Neural cell (in vitro differentiated cells): ENCODE measurements at regions not wholly inside any gene's neighbourhood (a gene's known extent, or its start where the extent isn't known, plus 50 kb on each side); places are given as distances from the start of the nearest gene placed in this dataset.
A peak's percentile ranks its signal among the peaks of the same experiment; 100 is the strongest.

Experiments used
- H2AFZ ChIP-seq: fragments of 200-600, 300-800 bp; sonication (generic), shearing (Covaris generic); 2 replicates; pipeline ENCODE4 v1.6.0; 2014; ENCODE audit warnings: low read depth, mild to moderate bottlenecking, antibody characterized with exemption, low read length, moderate library complexity
- H3F3A ChIP-seq: fragments of 200-600 bp; shearing (Covaris generic); 2 replicates; pipeline ENCODE4 v1.6.1; 2016; ENCODE audit warnings: mild to moderate bottlenecking, moderate library complexity, mixed read lengths, antibody characterized with exemption, low read length; ENCODE audit not compliant: insufficient read depth, poor library complexity, severe bottlenecking
- H3K27ac ChIP-seq: fragments of 200-600, 300-800 bp; sonication (generic), shearing (Covaris generic); 2 replicates; pipeline ENCODE4 v1.5.1; 2014; ENCODE audit warnings: mild to moderate bottlenecking, low read length, moderate library complexity
- H3K27me3 ChIP-seq: fragments of 300-800, 200-600 bp; sonication (generic), shearing (Covaris generic); 2 replicates; pipeline ENCODE4 v1.6.0; 2014; ENCODE audit warnings: mild to moderate bottlenecking, low read depth, low read length, moderate library complexity; ENCODE audit not compliant: insufficient read depth
- H3K36me3 ChIP-seq: fragments of 300-800, 200-600 bp; sonication (generic), shearing (Covaris generic); 2 replicates; pipeline ENCODE4 v1.5.1; 2014; ENCODE audit warnings: mild to moderate bottlenecking, antibody characterized with exemption, low read length, moderate library complexity; ENCODE audit not compliant: insufficient read depth
- H3K4me2 ChIP-seq: fragments of 300-800, 200-600 bp; sonication (generic), shearing (Covaris generic); 2 replicates; pipeline ENCODE4 v1.6.0; 2014; ENCODE audit warnings: mild to moderate bottlenecking, low read length
- H3K4me3 ChIP-seq: fragments of 300-800, 200-600 bp; sonication (generic), shearing (Covaris generic); 2 replicates; pipeline ENCODE4 v1.5.1; 2014; ENCODE audit warnings: mild to moderate bottlenecking, low read length, moderate library complexity
- H3K79me2 ChIP-seq: fragments of 200-600 bp; shearing (Covaris generic); replicated peaks from 2 replicates; pipeline ENCODE4 v1.6.0; 2014; ENCODE audit warnings: mild to moderate bottlenecking, low read length, moderate library complexity; ENCODE audit not compliant: insufficient read depth
- H3K9ac ChIP-seq: fragments of 300-800, 200-600 bp; sonication (generic), shearing (Covaris generic); 2 replicates; pipeline ENCODE4 v1.6.1; 2016; ENCODE audit warnings: mild to moderate bottlenecking, low read length, mixed read lengths
- H3K9me2 ChIP-seq: fragments of 200-600 bp; shearing (Covaris generic); 2 replicates; pipeline ENCODE4 v1.6.1; 2016; ENCODE audit warnings: mild to moderate bottlenecking, low read length, mixed read lengths; ENCODE audit not compliant: insufficient read depth
- H3K9me3 ChIP-seq: fragments of 200-600, 300-800 bp; sonication (generic), shearing (Covaris generic); 2 replicates; pipeline ENCODE4 v1.6.1; 2016; ENCODE audit warnings: mild to moderate bottlenecking, mixed run types, low read length, moderate library complexity, mixed read lengths
- H4K20me1 ChIP-seq: fragments of 200-600 bp; shearing (Covaris generic); 2 replicates; pipeline ENCODE4 v1.6.1; 2016; ENCODE audit warnings: mild to moderate bottlenecking, mixed run types; ENCODE audit not compliant: insufficient read depth
- CTCF ChIP-seq: fragments of 450-650 bp; IDR thresholded peaks from 2 replicates; pipeline ENCODE4 v1.5.1; 2014; ENCODE audit warnings: antibody characterized with exemption, mild to moderate bottlenecking, moderate library complexity; ENCODE audit not compliant: poor library complexity, severe bottlenecking
- EP300 ChIP-seq: fragments of 450-650 bp; conservative IDR thresholded peaks from 2 replicates; pipeline ENCODE4 v1.6.1; 2014; ENCODE audit warnings: antibody characterized with exemption, mild to moderate bottlenecking, moderate library complexity; ENCODE audit not compliant: poor library complexity, severe bottlenecking
- EZH2 ChIP-seq: fragments of 200-600, 300-800 bp; shearing (Covaris generic), sonication (generic); IDR thresholded peaks from 2 replicates; pipeline ENCODE4 v1.6.1; 2014; ENCODE audit warnings: antibody characterized with exemption, low read length, borderline replicate concordance, mild to moderate bottlenecking; ENCODE audit not compliant: insufficient read depth, poor library complexity, severe bottlenecking
- POLR2AphosphoS5 ChIP-seq: IDR thresholded peaks from 2 replicates; pipeline ENCODE4 v1.6.1; 2012
- RAD21 ChIP-seq: fragments of 450-650 bp; conservative IDR thresholded peaks from 2 replicates; pipeline ENCODE4 v1.6.1; 2014; ENCODE audit warnings: antibody characterized with exemption, mild to moderate bottlenecking, moderate library complexity
- REST ChIP-seq: IDR thresholded peaks from 2 replicates; pipeline ENCODE4 v1.6.1; 2012; ENCODE audit warnings: borderline replicate concordance

GRCh38 chr17:77882481-77883212 is 75.9 kb upstream of the TNRC6C start:
- Histone ChIP-seq H2AFZ (no peak overlapping the region), H3K79me2 (no peaks in the 10 kb centered on the region), H3K27me3 (no peaks in the 10 kb centered on the region), H3K27ac (peak overlapping the region; percentile 95), H3F3A (no peaks in the 10 kb centered on the region), H3K9ac (peak overlapping the region; percentile 73), H4K20me1 (no peaks in the 10 kb centered on the region), H3K4me2 (no peak overlapping the region), H3K4me3 (peak overlapping the region; percentile 25), H3K36me3 (no peaks in the 10 kb centered on the region), H3K9me2 (no peaks in the 10 kb centered on the region), H3K9me3 (no peaks in the 10 kb centered on the region)
- no peak for TF ChIP-seq CTCF

GRCh38 chr17:77883213-77883650 is 75.3 kb upstream of the TNRC6C start:
- Histone ChIP-seq H3K4me2 (no peak overlapping the region), H3K79me2 (no peaks in the 10 kb centered on the region), H2AFZ (no peak overlapping the region), H3K27me3 (no peaks in the 10 kb centered on the region), H3K9ac (peak overlapping the region; percentile 73), H4K20me1 (no peaks in the 10 kb centered on the region), H3F3A (no peaks in the 10 kb centered on the region), H3K4me3 (peak overlapping the region; percentile 25), H3K27ac (peak overlapping the region; percentile 95), H3K9me2 (no peaks in the 10 kb centered on the region), H3K9me3 (no peaks in the 10 kb centered on the region), H3K36me3 (no peaks in the 10 kb centered on the region)
- TF ChIP-seq REST: no peak
- no peak for TF ChIP-seq EZH2
- no peak for TF ChIP-seq CTCF
- no peak for TF ChIP-seq POLR2AphosphoS5
- TF ChIP-seq EP300: no peak
- no peak for TF ChIP-seq RAD21
